T1000 (cell line): ENCODE measurements at regions not wholly inside any gene's neighbourhood (a gene's known extent, or its start where the extent isn't known, plus 50 kb on each side); places are given as distances from the start of the nearest gene placed in this dataset.

Source experiments
- DNase-seq: peaks from one replicate; lab custom pipeline; 2025; ENCODE audit warnings: mixed read lengths; lab: John Stamatoyannopoulos, UW

DNA sequence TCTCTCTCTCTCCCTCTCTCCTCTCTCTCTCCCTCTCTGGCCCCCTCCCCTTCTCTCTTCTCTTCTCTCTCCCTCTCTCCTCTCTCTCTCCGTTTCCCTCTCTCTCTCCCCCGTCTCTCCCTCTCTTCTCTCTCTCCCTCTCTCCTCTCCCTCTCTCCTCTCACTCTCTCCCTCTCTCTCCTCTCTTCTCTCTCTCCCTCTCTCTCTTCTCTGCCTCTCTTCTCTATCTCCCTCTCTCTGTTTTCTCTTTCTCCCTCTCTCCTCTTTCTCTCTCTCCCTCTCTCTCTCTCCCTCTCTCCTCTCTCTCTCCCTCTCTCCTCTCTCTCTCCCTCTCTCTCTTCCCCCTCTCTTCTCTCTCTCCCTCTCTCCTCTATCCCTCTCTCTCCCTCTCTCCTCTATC lies 98.3 kb upstream of the FGF3 start:
- no peak for DNase-seq

DNA sequence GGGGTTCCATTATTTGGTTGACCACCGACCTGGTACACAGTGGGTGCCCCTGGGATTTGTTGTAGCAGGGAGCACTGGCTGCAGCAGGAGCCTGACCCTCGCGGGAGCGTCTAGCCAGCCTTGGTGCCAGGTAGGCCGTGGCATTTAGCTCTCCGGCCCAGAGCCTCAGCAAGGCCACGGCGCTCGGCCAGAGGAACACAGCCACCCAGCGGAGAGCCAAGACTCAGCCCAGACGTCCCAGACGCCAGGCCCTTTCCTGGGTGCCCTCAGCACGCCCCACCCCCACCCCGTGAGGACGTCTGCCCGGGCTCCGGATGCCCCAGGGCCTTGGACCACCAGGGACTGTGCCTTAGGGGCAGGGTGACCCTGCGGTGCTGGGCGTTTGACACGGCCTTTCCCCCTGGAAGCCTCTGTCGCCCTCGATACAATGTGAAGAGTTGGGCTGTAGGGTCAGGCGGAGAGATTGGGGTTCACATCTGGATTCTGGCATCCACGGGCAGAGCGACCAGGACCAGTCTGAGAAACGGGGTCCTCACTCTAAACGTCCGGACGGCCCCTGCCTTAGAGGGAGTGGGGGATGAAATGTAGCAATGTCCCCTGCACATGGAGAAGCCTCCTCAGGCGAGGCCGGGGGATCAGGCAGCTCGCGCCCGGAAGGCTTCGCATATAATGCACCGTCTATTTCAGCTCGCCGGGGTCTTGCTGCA lies 99.2 kb upstream of the FGF3 start:
- DNase-seq: no peak

DNA sequence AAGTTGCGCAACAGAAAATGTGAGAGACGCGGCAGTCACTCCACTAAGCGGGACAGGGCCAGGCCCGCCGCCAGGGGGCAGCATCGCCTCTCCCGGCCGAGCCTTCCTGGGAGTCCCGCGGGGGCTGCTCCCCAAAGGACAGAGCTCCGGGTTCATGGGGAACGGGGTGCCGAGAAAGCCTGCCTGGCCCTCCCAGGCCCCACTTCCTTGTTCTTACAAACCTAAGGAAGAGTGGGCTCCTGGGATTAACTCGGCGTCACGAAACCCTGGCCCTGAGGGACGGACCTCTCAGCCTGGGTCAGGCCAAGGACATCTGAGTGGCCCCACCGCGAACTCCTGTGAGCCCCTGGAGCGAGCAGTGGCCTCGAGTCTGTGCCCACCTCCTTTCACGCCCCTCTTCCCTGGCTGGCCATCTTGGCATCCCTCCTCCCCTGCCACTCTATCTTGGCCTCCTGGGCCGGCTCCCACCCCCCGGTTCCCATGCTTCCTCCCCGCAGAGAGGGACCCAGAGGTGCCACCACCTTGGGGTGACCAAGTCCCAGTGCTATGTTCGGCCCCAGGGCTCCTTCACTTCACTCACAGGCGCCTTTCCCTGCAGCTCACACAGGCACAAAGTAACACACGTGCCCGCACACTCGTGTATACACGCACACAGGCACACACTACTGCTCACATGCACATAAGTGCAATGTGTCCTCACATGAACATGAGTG lies 99.9 kb upstream of the FGF3 start:
- no peak for DNase-seq

DNA sequence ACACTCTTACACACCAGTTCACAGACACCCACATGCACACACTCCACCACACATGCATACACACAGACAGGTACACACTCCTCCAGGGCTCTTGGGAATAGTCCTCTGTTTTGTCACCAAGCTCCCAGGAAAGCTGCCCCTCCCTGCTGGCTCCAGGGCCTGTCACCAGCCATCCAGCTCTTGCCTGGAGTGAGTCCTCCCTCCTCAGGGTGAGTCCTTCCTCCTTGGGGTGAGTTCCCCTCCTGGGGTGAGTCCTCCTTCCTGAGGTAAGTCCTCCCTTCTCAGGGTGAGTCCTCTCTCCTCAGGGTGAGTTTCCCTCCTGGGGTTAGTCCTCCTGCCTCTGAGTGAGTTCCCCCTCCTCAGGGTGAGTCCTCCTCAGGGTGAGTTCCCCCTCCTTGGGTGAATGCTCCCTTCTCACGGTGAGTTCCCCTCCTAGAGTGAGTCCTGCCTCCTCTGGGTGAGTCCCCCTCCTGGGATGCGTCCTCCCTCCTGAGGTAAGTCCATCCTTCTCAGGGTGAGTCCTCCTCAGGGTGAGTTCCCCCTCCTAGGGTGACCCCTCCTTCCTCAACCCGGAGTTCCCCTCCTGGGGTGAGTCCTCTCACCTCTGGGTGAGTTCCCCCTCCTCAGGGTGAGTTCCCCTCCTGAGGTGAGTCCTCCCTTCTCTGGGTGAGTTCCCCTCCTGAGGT lies 100.6 kb upstream of the FGF3 start:
- DNase-seq: no peak

DNA sequence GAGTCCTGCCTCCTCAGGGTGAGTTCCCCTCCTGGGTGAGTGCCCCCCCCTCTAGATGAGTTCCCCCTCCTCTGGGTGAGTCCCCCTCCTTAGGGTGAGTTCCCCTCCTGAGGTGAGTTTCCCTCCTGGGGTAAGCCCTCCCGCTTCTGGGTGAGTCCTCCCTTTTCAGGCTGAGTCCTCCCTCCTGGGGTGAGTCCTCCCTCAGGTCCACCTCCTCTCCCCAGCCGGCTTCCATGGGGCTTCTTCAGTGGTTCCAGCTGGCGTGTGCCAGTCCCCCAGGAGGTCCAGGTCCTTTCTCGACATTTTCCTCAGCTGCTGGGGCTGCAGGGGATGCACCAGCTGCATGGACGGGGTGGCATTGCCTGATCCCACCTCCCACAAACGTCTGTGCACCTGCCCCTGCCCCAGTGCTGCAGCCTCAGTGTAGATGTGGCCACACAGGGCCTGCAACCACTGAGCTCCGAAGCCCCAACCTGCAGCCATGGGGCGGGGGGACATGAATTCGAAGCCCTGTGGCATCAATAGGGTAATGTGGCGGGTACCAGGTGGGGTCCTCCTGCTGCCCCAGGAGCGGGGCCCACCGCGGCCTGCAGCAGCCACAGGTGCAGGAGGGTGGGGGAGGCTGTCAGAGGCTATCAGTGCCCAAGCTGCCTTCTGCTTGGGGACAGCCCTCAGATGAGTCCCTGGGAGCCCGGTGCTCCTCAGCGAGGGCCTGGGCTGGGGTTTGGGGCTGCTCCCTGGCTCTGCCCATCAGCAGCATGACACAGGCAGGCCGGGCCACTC lies 101.3 kb upstream of the FGF3 start:
- DNase-seq: no peak

DNA sequence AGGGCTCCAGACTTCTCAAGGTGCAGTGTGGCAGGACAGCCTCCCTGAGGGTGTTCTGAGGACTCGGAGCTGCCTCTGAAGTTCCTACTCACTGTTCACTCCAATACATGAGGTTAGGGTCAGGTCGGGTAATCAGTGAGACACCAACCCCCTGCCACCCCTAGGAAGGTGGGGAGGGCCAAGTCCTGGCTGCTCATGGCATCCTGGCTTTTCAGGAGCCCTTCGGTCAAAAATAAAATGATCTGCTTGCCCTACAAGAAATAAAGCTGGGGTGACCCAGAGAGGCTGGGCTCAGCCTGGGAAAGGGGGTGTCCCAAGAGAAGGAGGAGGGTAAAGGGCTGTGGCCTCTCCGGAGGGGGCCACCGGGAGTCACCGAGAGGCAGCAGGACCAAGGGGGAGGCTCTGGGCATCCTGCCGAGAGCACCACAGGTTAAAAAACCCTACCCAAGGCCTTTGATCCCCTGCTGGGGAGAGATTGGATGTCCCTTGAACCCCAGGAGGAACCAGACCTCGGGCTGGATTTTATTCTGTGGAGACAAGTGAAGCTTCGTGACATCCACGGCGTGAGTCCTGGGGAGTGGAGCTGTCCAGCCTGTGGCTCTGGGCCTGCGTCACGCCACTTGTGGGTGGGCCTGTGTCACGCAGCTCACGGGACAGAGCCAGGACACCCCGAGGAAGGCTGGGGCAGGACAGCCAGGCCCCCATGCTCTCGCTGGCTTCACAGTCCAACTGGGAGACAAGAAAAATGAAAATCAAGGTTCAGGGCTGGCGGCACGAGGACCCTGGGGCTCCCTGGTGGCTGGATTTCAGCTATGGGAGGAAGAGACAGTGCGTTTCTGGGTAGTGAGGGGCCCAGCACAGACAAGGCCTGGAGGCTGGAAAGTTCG lies 102.2 kb upstream of the FGF3 start:
- no peak for DNase-seq

DNA sequence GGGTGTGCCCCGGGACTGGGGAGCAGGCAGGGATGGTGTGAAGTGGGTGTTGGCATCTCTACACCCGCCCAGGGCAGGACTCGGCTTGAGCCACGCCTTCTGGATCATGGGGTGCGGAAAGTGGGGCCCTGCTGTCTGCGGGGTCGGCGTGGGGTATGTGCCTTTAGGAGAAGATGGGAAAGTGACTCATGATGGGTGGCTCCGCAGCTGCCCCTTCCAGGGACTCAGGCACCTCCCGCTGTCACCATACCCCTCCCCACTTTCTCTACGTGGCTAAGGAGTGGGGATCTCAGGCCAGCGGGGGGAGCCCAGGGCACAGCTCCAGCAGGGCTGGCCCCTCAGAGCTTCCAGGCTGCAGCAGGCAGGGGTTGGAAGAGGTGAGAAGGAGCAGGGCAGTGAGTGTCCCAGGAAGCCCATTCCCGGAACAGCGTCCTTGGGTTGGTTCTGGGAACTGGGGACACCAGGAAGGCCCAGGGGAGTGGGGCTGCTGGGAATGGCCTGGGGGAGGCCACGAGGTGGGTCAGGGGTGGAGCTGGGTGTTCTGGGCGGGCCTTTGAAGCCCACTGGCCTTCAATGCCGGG lies 102.9 kb upstream of the FGF3 start:
- DNase-seq: no peak

DNA sequence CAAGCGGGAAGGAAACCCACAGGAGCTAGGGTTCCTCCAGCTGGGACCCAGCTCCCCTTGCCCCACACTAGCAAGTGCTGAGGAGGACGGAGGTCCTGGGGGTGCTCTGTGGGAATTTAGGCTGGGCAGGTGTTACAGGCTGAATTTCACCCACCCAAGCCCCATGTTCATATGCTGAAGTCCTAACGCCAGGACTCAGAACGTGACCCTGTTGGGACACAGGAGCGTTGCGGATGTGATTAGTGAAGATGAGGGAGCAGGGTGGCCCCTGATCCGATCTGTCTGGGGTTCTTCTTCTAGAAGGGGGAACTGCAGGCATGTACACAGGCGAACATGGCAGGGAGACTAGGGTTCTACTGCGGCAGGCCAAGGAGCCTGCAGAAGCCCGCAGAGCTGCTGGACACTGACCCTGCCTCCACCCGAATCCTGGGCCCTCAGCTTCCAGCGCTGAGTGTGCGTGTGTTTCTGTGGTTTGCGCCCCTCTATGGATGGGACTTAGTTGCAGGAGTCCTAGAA lies 103.4 kb upstream of the FGF3 start:
- no peak for DNase-seq

DNA sequence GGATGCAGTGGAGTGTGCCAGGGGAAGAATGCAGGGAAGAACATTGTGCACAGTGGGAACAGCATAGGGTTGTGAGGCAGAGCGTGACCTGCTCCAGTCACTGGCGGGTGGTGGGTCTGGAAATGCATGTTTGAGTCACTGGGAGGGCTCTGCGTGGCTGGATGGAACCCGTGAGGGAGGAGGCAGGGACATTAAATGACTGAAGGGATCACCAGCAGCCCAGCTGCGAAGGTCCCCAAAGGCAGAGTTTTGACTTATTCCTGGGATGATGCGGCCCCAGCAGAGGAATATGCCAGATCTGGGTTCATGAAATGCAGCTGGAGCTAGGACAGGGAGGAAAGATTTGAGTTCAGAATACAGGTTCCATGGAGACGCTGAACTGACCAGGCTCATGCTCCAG lies 104.0 kb upstream of the FGF3 start:
- DNase-seq: no peak

DNA sequence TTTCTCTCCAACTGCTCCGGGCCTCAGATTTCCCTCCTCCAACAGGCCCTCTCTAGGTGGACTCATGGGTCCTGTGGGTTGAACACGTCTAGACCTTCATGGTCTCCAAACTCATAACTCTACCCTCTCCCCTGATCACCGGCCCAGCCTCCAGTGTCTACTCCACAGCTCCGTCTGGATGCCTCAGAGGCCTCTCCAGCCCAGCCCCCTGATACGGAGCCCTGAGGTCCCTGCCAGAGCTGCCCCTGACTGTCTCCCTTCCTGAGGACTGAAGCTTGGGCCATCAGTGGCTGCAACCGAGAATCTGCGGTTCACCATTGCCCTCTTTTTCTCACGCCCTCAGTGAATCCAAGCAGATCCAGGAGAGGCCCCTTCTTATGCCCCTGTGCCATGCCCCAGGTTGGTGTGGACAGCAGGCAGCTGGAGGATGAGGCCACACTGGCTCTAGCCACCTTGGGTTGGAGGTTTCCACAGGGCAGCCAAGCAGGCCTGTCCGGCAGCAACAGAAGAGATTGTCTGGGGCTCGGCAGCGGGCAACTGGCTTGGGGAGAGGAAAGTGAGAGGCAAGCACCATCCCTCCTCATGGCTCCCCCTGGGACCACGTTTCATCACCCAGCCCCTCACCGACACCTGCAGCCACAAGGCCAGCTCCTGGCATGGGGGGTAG lies 104.6 kb upstream of the FGF3 start:
- DNase-seq: no peak

DNA sequence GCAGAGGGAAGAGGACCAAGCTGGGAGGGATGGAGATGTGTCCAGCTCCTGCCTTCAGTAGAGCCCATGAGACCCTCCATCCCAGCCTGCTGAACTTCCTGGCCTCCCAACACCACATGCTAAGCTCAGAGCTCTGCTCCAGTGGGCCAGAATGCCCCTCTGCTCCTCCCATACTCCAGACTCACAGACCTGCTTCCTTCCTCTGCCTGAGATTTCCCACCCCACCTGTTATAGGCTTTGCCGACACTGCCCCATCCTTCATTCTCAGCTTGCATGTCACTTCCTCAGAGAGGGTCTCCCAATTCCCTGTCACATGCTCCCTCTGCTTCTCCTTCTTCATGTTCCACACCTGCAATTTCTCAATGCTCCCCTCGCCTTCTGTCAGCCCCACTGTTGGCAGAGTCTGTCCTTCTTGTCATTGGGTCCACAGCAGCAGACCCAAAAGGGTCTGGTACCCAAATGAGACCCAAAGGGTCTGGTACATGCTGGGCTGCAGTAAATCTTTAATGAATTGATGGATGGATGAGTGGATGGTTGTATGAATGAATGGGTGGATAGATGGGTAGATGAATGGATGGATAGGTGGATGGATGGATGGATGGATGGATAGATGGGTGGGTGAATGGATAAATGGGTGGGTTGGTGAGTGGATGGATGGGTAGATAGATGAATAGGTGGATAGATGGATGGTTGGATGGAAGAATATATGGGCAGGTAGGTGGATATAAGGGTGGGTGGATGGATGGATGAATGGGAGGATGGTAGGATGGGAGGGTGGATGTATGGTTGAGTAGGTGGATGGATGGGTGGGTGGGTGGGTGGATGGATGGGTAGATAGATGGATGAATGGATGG lies 105.3 kb upstream of the FGF3 start:
- DNase-seq: no peak

DNA sequence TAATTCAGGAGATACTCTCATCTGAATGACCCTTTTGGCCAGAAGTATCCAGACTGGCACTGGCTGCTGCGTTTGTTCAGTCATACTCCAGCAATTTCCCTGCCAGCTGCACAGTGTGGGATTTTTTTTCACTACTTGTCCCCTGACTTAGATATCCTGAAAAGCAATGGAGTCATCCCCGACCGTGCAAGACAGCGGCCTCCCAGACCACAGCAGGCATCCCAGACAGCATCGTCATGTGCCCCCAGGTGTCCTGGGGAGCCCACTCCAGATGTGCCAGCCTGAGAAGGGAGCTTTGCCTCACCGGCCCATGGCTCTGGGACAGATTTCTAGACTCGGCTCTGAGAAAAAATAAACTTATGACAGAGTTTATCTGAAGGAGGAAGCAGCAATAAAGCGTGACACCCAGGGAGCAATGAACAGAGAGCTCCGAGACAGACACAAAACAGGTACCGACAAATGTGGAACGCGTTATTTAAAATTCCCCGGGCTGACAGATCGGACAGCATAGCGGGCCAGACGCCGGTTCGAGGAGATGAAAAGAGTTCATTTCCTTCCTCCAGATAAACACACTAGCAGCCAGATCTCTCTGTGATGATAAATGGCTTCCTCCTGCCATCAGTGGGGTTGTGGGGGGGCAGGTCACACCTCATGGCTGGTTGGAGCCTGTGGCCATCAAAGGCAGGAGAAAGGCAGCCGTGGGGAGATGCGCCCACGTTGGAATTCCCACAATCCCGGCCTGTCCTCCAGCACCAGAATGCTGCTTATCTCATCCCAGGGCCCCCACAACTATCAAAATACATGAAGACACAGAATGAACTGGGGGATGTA lies 106.4 kb upstream of the FGF3 start:
- DNase-seq: no peak

DNA sequence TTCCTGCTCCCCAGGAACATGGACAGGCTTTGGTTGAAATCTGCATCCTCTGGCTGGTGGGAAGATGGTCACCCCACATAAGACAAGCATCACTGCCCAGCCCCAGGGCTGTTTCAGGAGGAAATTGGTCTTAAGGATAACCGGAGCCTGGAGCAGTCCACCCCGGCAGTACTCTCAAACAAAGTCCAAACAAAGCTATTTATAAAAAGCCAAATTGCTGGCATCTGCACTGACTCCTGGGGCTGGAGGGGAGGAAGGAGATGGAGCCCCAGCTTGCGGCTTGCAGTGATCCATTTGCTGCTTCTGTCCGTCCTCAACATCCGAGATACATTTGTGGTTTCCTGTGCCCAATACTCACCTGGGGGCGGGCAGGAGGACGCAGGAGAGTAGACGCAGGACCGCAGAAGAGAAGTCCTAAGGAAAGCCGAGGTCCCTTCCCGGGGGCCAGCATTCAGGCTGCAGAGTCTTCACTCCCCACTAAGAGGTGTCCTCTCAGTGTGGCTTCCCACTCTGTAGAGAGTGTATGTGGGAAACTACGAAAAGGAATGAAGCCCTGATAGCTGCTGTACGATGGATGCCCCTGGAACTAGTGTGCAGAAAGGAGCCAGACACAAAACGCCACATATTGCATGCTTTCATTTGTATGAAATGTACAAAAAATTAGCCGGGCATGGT lies 107.3 kb upstream of the FGF3 start:
- DNase-seq: no peak

DNA sequence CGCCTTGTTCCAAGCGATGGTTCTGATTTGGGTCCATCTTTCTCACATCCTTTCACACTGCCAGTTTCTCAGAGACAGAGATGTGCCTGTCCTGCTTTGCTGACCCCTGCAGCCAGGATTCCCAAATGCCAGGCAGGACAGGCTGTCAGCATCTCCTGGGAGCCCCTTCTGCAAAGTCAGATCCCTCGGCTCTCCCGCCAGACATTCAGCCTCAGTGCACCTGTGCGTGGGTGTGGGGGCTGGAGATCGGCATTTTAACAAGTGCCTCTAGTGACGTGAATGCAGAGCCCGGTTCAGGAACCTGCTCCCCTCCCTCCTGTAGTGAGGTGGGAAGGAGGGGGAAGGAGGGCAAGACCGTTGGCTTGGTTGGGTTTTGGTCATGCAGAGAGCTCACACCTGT lies 108.9 kb upstream of the FGF3 start:
- DNase-seq: no peak

DNA sequence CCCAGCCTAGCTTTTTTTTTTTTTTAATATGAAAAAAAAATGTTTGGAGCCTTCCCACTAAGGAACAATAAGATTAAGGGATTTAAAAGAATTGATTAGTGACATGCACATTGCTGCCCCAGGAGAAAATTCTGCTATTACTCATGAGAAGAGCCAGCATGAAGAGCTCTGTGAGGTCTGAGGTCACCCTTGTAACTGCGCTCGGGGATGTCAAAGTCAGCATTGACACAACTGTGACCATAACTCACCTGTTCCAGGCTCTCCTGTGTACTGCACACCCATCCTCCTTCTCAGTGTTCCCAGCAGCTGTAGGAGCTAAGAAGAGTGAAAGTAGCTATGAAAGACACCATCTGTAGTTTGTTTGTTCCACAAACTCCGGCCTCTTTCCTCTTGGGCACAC lies 109.8 kb upstream of the FGF3 start:
- no peak for DNase-seq

DNA sequence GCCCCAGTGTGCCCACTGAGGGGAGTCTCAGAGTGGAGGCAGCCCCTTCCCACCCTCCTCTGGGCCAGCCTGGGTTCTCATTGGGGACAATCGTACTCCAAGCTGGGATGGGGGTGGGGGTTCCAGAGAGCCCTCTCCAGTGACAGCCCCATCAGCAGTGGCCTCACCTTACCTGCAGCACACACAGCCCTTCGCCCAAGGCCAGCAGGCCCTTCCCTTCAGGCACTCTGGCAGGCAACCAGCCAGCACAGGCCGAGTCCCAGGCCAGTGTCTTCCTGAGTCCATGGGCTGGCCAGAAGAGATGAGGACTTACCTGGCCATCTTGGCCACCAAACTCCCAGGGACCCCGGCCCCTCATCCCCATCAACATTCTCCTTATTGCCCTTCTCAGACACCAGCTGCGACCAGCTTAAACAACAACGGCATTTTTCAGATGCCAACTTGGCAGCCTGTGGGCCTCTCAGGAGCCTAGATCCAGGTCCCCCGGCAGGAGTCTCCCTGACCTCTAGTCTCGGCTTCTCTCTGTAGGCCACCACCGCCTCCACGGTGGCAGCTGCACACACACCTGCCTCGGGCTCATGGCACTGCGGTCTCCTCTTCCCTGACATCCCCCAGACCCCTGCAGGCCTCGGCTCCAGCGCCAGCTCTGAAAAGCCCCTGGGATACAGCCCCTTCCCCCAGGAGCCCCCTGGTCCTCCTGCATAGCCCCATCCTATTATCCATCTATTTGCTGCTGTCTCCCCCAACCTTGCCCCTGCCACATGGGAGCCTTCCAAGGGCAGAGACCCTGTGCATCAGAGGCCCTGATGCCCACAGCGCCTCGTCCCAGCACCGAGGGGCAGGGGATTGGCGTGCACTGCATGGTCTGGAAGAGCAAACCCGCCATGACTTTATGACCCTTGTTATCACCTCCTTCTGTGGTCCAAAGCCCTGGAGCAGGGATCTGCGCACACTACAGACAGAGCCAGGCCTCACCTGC lies 111.2 kb upstream of the FGF3 start:
- DNase-seq: no peak
